ENCODE measurements at regions not wholly inside any gene's neighbourhood (a gene's known extent, or its start where the extent isn't known, plus 50 kb on each side); places are given as distances from the start of the nearest gene placed in this dataset.

- Histone ChIP-seq H3K4me3 (ENCODE audit: low read depth in 1 of 3, low read length in 3 of 3) (no peak overlapping the region), H3K36me3 (ENCODE audit: control insufficient read depth in 4 of 4, insufficient read depth in 3 of 4, low read depth in 1 of 4, low read length in 3 of 4) (peaks cover 0 to 2% (median 0%) of the 10 kb centered on the region in 4 donors), H3K9me3 (ENCODE audit: control insufficient read depth in 4 of 4, low read length in 3 of 4) (no peaks in the 10 kb centered on the region), H3K27ac (ENCODE audit: low read depth in 1 of 2, low read length in 2 of 2) (no peak overlapping the region), H3K27me3 (ENCODE audit: control insufficient read depth in 4 of 4, insufficient read depth in 4 of 4, low read length in 3 of 4) (peaks cover 0 to 3% (median 0%) of the 10 kb centered on the region in 4 donors), H3K9ac (ENCODE audit: low read depth in 1 of 2, low read length in 2 of 2) (no peak overlapping the region), H3K4me1 (ENCODE audit: control insufficient read depth in 4 of 4, insufficient read depth in 4 of 4, low read length in 3 of 4) (no peaks in the 10 kb centered on the region)
- TF ChIP-seq MAX (IDR thresholded peaks at IDR 0.05) (no peak), HNF4A (conservative IDR thresholded peaks at IDR 0.05) (no peak), EGR1 (IDR thresholded peaks at IDR 0.05; ENCODE audit: low read depth in 2 of 2) (no peak), JUND (IDR thresholded peaks at IDR 0.05) (no peak), ATF3 (IDR thresholded peaks at IDR 0.05) (no peak), FOXA2 (IDR thresholded peaks at IDR 0.05) (no peak), YY1 (IDR thresholded peaks at IDR 0.05) (no peak), CTCF (IDR thresholded peaks at IDR 0.05; ENCODE audit: low read depth, low read length, missing input control) (no peak), GABPA (IDR thresholded peaks at IDR 0.05 in 1 of 2, conservative IDR thresholded peaks at IDR 0.05 in 1 of 2) (no peak), RXRA (IDR thresholded peaks at IDR 0.05) (no peak)
- TF ChIP-seq, protein P1, sequence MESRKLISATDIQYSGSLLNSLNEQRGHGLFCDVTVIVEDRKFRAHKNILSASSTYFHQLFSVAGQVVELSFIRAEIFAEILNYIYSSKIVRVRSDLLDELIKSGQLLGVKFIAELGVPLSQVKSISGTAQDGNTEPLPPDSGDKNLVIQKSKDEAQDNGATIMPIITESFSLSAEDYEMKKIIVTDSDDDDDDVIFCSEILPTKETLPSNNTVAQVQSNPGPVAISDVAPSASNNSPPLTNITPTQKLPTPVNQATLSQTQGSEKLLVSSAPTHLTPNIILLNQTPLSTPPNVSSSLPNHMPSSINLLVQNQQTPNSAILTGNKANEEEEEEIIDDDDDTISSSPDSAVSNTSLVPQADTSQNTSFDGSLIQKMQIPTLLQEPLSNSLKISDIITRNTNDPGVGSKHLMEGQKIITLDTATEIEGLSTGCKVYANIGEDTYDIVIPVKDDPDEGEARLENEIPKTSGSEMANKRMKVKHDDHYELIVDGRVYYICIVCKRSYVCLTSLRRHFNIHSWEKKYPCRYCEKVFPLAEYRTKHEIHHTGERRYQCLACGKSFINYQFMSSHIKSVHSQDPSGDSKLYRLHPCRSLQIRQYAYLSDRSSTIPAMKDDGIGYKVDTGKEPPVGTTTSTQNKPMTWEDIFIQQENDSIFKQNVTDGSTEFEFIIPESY (IDR thresholded peaks at IDR 0.05), result no peak
- no peak for DNase-seq (ENCODE audit: low spot score)
- 77% methylated on average over 8 of the region's 8 CpGs for whole genome bisulfite sequencing
Observed at GRCh38 chr20:12788632-12789299, 220.0 kb upstream of the SPTLC3 start.

- H3K4me3 ChIP-seq (ENCODE audit: low read depth in 1 of 3, low read length in 3 of 3), result no peak overlapping the region
- H3K9ac ChIP-seq (ENCODE audit: low read depth in 1 of 2, low read length in 2 of 2), result no peak overlapping the region
- H3K27me3 ChIP-seq (ENCODE audit: control insufficient read depth in 4 of 4, insufficient read depth in 4 of 4, low read length in 3 of 4), result peaks cover 0 to 3% (median 0%) of the 10 kb centered on the region in 4 donors
- WGBS, result 84% methylated on average over 1 of the region's 1 CpG
- H3K4me1 ChIP-seq (ENCODE audit: control insufficient read depth in 4 of 4, insufficient read depth in 4 of 4, low read length in 3 of 4), result no peaks in the 10 kb centered on the region
- H3K9me3 ChIP-seq (ENCODE audit: control insufficient read depth in 4 of 4, low read length in 3 of 4), result no peaks in the 10 kb centered on the region
- peaks cover 0 to 2% (median 0%) of the 10 kb centered on the region in 4 donors for H3K36me3 ChIP-seq (ENCODE audit: control insufficient read depth in 4 of 4, insufficient read depth in 3 of 4, low read depth in 1 of 4, low read length in 3 of 4)
- no peak overlapping the region for H3K27ac ChIP-seq (ENCODE audit: low read depth in 1 of 2, low read length in 2 of 2)
- DNase-seq (ENCODE audit: low spot score), result no peak
- TF ChIP-seq MAX (IDR thresholded peaks at IDR 0.05) (no peak), HNF4G (IDR thresholded peaks at IDR 0.05) (no peak), TAF1 (conservative IDR thresholded peaks at IDR 0.05) (no peak), JUND (IDR thresholded peaks at IDR 0.05) (no peak), FOXA1 (IDR thresholded peaks at IDR 0.05) (no peak), RXRA (IDR thresholded peaks at IDR 0.05) (no peak), CTCF (IDR thresholded peaks at IDR 0.05; ENCODE audit: low read depth, low read length, missing input control) (no peak), SP1 (IDR thresholded peaks at IDR 0.05) (no peak), GABPA (IDR thresholded peaks at IDR 0.05 in 1 of 2, conservative IDR thresholded peaks at IDR 0.05 in 1 of 2) (no peak), EGR1 (IDR thresholded peaks at IDR 0.05; ENCODE audit: low read depth in 2 of 2) (no peak), HNF4A (conservative IDR thresholded peaks at IDR 0.05) (no peak), RAD21 (IDR thresholded peaks at IDR 0.05) (no peak), YY1 (IDR thresholded peaks at IDR 0.05) (no peak), NR2F2 (IDR thresholded peaks at IDR 0.05) (no peak)
- TF ChIP-seq, protein P1 (IDR thresholded peaks at IDR 0.05), result no peak
- TF ChIP-seq, protein P2, sequence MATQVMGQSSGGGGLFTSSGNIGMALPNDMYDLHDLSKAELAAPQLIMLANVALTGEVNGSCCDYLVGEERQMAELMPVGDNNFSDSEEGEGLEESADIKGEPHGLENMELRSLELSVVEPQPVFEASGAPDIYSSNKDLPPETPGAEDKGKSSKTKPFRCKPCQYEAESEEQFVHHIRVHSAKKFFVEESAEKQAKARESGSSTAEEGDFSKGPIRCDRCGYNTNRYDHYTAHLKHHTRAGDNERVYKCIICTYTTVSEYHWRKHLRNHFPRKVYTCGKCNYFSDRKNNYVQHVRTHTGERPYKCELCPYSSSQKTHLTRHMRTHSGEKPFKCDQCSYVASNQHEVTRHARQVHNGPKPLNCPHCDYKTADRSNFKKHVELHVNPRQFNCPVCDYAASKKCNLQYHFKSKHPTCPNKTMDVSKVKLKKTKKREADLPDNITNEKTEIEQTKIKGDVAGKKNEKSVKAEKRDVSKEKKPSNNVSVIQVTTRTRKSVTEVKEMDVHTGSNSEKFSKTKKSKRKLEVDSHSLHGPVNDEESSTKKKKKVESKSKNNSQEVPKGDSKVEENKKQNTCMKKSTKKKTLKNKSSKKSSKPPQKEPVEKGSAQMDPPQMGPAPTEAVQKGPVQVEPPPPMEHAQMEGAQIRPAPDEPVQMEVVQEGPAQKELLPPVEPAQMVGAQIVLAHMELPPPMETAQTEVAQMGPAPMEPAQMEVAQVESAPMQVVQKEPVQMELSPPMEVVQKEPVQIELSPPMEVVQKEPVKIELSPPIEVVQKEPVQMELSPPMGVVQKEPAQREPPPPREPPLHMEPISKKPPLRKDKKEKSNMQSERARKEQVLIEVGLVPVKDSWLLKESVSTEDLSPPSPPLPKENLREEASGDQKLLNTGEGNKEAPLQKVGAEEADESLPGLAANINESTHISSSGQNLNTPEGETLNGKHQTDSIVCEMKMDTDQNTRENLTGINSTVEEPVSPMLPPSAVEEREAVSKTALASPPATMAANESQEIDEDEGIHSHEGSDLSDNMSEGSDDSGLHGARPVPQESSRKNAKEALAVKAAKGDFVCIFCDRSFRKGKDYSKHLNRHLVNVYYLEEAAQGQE (IDR thresholded peaks at IDR 0.05), result no peak
Observed at GRCh38 chr20:12790859-12791258, 217.9 kb upstream of the SPTLC3 start.
